LNCAP (cell line): ENCODE measurements at regions not wholly inside any gene's neighbourhood (a gene's known extent, or its start where the extent isn't known, plus 50 kb on each side); places are given as distances from the start of the nearest gene placed in this dataset.

Experiments used
- TF ChIP-seq, protein P1 (sequence below): fragments of 450-650 bp; IDR thresholded peaks from 2 replicates; pipeline ENCODE4 v1.5.1; 2017; ENCODE audit warnings: mild to moderate bottlenecking

GRCh38 chr10:105506262-105506661 lies 865.2 kb downstream of the SORCS3 start:
- TF ChIP-seq, protein P1, sequence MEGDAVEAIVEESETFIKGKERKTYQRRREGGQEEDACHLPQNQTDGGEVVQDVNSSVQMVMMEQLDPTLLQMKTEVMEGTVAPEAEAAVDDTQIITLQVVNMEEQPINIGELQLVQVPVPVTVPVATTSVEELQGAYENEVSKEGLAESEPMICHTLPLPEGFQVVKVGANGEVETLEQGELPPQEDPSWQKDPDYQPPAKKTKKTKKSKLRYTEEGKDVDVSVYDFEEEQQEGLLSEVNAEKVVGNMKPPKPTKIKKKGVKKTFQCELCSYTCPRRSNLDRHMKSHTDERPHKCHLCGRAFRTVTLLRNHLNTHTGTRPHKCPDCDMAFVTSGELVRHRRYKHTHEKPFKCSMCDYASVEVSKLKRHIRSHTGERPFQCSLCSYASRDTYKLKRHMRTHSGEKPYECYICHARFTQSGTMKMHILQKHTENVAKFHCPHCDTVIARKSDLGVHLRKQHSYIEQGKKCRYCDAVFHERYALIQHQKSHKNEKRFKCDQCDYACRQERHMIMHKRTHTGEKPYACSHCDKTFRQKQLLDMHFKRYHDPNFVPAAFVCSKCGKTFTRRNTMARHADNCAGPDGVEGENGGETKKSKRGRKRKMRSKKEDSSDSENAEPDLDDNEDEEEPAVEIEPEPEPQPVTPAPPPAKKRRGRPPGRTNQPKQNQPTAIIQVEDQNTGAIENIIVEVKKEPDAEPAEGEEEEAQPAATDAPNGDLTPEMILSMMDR, result no peak

DNA sequence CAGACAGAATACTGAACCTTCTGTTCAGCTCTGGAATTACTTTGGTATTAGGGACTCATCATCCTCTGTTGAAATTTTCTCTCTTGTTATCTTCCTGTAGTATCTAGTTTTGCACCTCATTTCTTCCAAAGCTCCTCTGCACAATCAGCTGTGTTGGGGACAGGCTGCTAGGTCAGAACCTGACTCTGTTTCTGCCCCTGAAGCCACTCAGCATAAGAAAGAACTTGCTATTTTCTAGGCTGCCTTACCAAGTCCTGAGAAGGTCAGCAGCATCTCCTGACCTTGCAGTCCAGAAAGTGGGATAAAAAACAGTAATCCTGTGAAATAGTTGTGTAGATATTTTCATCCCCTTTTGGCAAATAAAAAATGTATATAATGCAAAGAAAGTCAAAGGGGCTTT lies 862.6 kb downstream of the SORCS3 start:
- TF ChIP-seq, protein P1, result no peak

DNA sequence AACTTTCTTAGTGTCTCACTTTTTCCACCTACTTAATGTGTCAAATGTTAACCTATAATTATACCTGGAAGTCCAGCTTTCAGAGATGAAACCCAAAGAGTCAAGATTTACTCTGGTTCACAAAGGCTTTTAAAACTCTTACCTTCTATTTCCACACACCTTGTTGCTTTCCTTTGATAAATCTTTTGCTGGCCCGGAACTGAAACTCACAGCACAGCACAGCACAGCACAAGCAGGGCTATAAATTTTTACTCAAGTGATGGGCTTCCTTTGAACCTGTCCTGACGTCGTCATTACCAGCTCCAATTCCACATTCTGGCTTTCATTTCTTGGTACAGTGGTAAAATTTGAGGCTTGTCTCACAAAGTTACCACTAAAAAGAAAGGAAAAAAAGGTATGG lies 861.0 kb downstream of the SORCS3 start:
- TF ChIP-seq, protein P1, result no peak

DNA sequence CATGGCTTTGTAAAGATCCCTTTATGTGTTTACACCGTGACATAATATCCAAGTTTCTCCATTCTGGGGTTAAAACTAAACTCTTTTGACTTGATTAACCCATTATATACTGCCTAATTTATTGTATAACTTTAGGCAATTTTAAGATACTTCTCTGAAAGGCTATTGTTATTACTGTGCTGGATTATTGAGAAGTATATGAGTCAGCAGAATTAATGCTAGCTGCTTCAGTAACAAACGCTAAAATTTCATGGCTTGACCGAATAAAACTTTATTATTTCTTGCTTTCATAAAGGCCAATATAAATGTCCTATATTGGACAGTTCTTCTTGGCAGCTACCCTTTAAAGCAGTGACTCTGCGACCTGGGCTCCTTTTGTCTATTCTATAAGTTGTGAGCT lies 853.9 kb downstream of the SORCS3 start:
- TF ChIP-seq, protein P1, result no peak

DNA sequence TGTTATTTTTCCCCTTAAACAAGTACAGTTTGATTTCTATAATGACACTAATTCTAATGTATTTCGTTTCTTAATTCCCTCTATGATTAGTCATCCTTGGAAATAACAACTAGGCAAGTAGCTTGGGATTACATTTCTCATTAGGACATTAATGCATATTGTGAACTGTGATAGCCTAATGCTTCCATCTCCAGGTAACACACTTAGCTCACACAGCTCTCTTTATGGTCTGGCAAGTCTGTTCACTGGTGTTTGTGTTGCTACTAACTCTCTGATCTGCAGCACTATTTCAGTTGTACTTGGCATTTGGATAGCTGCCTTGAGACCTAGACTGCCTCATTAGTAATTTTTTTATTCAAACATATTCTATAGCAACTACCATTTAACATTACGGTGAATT lies 853.2 kb downstream of the SORCS3 start:
- TF ChIP-seq, protein P1, result no peak

DNA sequence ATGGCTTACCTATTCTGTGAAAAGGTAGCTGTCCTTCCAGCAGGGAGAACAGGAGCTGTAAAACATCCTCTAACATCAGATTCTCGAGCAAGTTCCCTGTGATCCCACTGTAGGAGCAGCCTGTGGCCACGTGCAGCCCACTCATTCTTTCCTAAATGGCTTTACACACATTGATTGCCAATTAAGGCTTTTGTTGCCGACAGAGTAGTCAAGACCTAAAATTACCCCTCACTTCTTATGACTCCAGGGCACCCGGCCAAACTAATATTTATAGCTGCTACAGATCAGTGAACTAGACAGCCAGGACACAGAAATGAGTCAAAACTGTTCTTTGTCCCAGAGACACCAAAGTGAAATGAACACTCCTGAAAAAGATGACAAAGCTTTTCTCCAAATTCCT lies 832.1 kb downstream of the SORCS3 start:
- TF ChIP-seq, protein P1, result no peak

- TF ChIP-seq, protein P1, result no peak
These were observed 827.7 kb downstream of the SORCS3 start for GRCh38 chr10:105468759-105469158.

DNA sequence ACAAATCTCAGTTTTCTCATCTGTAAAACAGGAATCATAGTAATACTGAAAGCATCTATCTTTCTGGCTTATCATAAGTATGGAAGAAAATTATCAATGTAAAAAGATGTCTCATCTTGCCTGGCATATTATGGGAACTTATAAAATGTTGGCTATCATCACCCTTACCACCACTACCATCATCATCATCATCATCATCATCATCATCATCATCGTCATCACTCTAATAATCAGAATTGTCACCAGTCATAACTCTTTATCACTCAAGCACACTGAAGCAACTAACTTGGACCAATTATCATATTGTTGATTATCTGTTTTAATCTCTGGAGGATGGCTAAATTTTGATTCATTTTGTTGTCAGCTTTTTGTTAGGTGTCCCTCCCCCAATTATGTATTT lies 825.4 kb downstream of the SORCS3 start:
- TF ChIP-seq, protein P1, result no peak
